ENCODE measurements at regions not wholly inside any gene's neighbourhood (a gene's known extent, or its start where the extent isn't known, plus 50 kb on each side); places are given as distances from the start of the nearest gene placed in this dataset.

- TF ChIP-seq TCF12 (IDR thresholded peaks at IDR 0.05; ENCODE audit: low read depth, low read length) = no peak
- TF ChIP-seq SRF (IDR thresholded peaks at IDR 0.05; ENCODE audit: low read depth in 2 of 2, low read length in 2 of 2) = no peak
- TF ChIP-seq SUZ12 (IDR thresholded peaks at IDR 0.05; ENCODE audit: unreplicated experiment) = no peak
- no peak for TF ChIP-seq GABPA (IDR thresholded peaks at IDR 0.05; ENCODE audit: low read depth)
- no peak for TF ChIP-seq NFIC (IDR thresholded peaks at IDR 0.05; ENCODE audit: low read depth, low read length)
- TF ChIP-seq, protein P1, sequence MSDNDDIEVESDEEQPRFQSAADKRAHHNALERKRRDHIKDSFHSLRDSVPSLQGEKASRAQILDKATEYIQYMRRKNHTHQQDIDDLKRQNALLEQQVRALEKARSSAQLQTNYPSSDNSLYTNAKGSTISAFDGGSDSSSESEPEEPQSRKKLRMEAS (IDR thresholded peaks at IDR 0.05; ENCODE audit: low read depth, low read length) = no peak
- no peak for TF ChIP-seq CEBPB (IDR thresholded peaks at IDR 0.05; ENCODE audit: borderline replicate concordance in 1 of 2, low read depth in 2 of 2, low read length in 2 of 2)
- TF ChIP-seq POLR2A (IDR thresholded peaks at IDR 0.05; ENCODE audit: low read depth, low read length) = no peak
- no peak for TF ChIP-seq EZH2 (IDR thresholded peaks at IDR 0.05; ENCODE audit: borderline replicate concordance, control insufficient read depth, low read depth, low read length)
- no peak for TF ChIP-seq YY1 (IDR thresholded peaks at IDR 0.05; ENCODE audit: low read depth, low read length)
- TF ChIP-seq MYC (IDR thresholded peaks at IDR 0.05; ENCODE audit: insufficient read depth, insufficient read length, insufficient replicate concordance, low read length, severe bottlenecking) = no peak
- no peak for TF ChIP-seq PAX8 (IDR thresholded peaks at IDR 0.05)
- TF ChIP-seq CTCF (IDR thresholded peaks at IDR 0.05 in 2 of 3, conservative IDR thresholded peaks at IDR 0.05 in 1 of 3; ENCODE audit: control insufficient read depth in 2 of 3, extremely low read depth in 1 of 3, insufficient read depth in 1 of 3, low read depth in 3 of 3, low read length in 3 of 3) = no peak
- TF ChIP-seq NFXL1 (IDR thresholded peaks at IDR 0.05; ENCODE audit: borderline replicate concordance) = no peak
Measured at GRCh38 chr3:128554465-128555097, 61.6 kb upstream of the GATA2 start.
